HEK293 (cell line): ENCODE measurements at regions not wholly inside any gene's neighbourhood (a gene's known extent, or its start where the extent isn't known, plus 50 kb on each side); places are given as distances from the start of the nearest gene placed in this dataset.
"Not testable (repeated sequence)": the region's sequence is repeated elsewhere in the genome, so short reads cannot be mapped to it uniquely, and the experiment has no call there.

ENCODE experiments used
- BCL11B ChIP-seq: fragments of 450-650 bp; formaldehyde crosslinking; IDR thresholded peaks from 2 replicates; pipeline ENCODE4 v1.5.1; 2016; ENCODE audit warnings: low read depth, missing biosample characterization, missing genetic modification characterization
- CTCF ChIP-seq: fragments of 450-650 bp; formaldehyde crosslinking; IDR thresholded peaks from 2 replicates; pipeline ENCODE4 v1.5.1; 2016; ENCODE audit warnings: missing biosample characterization, missing genetic modification characterization
- REPIN1 ChIP-seq: fragments of 450-650 bp; formaldehyde crosslinking; IDR thresholded peaks from 2 replicates; pipeline ENCODE4 v1.5.1; 2017; ENCODE audit warnings: missing biosample characterization, missing genetic modification characterization, low read depth
- SCRT2 ChIP-seq: fragments of 450-650 bp; formaldehyde crosslinking; IDR thresholded peaks from 2 replicates; pipeline ENCODE4 v1.5.1; 2016; ENCODE audit warnings: missing biosample characterization, missing genetic modification characterization
- ZEB2 ChIP-seq: fragments of 450-650 bp; formaldehyde crosslinking; IDR thresholded peaks from 2 replicates; pipeline ENCODE4 v1.5.1; 2016; ENCODE audit warnings: missing biosample characterization, missing genetic modification characterization
- ZNF146 ChIP-seq: fragments of 450-650 bp; formaldehyde crosslinking; IDR thresholded peaks from 2 replicates; pipeline ENCODE4 v1.5.1; 2016; ENCODE audit warnings: missing biosample characterization, missing genetic modification characterization
- ZNF600 ChIP-seq: fragments of 450-650 bp; formaldehyde crosslinking; IDR thresholded peaks from 2 replicates; pipeline ENCODE4 v1.5.1; 2016; ENCODE audit warnings: missing biosample characterization, missing genetic modification characterization
- ZNF610 ChIP-seq: fragments of 450-650 bp; formaldehyde crosslinking; IDR thresholded peaks from 2 replicates; pipeline ENCODE4 v1.5.1; 2016; ENCODE audit warnings: missing biosample characterization, missing genetic modification characterization, borderline replicate concordance
- ZNF76 ChIP-seq: fragments of 450-650 bp; formaldehyde crosslinking; IDR thresholded peaks from 2 replicates; pipeline ENCODE4; 2016; ENCODE audit warnings: low read depth, missing biosample characterization, missing genetic modification characterization, borderline replicate concordance
- TF ChIP-seq, protein P1 (sequence below): fragments of 450-650 bp; formaldehyde crosslinking; IDR thresholded peaks from 2 replicates; pipeline ENCODE4 v1.5.1; 2016; ENCODE audit warnings: missing biosample characterization, missing genetic modification characterization, borderline replicate concordance

DNA sequence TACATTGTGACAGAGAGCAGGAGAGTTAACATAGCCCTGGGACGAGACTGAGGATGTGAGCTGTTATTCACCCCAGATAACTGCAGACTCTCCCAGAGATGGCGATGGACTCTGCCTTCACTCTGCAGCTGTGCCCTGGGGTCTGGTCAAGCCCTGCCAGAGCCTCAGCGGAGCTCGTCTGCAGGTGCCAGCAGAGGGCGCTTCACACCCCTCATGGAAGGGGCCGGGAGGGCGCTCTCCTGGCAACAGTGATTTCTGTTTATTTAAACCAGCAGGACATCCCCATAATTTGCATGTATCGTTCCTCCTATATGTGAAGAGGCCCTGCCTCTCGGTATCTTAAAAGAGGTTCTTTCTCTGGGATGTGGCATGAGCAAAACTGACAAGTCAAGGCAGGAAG is 1329.8 kb downstream of the RPIA start:
- TF ChIP-seq CTCF (tag by site-specific recombination); ZNF600 (tag by site-specific recombination); BCL11B (tag by site-specific recombination); ZEB2 (tag by site-specific recombination); SCRT2 (tag by site-specific recombination); ZNF76; ZNF610 (tag by site-specific recombination); ZNF146 (tag by site-specific recombination); REPIN1 (tag by site-specific recombination): not testable (repeated sequence)
- TF ChIP-seq, protein P1, sequence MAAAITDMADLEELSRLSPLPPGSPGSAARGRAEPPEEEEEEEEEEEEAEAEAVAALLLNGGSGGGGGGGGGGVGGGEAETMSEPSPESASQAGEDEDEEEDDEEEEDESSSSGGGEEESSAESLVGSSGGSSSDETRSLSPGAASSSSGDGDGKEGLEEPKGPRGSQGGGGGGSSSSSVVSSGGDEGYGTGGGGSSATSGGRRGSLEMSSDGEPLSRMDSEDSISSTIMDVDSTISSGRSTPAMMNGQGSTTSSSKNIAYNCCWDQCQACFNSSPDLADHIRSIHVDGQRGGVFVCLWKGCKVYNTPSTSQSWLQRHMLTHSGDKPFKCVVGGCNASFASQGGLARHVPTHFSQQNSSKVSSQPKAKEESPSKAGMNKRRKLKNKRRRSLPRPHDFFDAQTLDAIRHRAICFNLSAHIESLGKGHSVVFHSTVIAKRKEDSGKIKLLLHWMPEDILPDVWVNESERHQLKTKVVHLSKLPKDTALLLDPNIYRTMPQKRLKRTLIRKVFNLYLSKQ (tag by site-specific recombination) = not testable (repeated sequence)
